ENCODE measurements at regions not wholly inside any gene's neighbourhood (a gene's known extent, or its start where the extent isn't known, plus 50 kb on each side); places are given as distances from the start of the nearest gene placed in this dataset.

DNA sequence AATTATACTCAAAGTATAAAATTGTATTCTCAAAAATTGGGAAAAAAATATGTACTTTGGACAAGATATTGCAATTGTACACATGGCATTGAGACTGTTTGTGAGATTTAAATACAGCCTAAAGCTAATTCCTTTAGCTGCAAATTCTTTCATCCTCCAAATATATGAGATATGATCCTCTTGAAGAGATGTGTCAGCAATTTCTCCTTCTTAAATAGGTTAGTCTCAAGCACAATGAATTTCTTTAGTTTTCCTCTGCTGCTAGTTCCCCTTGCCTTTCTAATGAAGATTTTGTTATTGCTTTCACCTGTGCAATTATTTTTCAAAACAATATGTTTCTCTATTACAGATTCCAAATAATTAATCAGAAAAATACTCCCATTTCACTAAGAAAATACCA, 153.4 kb upstream of the GULP1 start:
- Histone ChIP-seq H3K27ac (no peak overlapping the region), H3K9me3 (no peaks in the 10 kb centered on the region), H3K36me3 (no peaks in the 10 kb centered on the region), H3K27me3 (no peaks in the 10 kb centered on the region), H3K4me3 (no peak overlapping the region), H3K4me1 (no peaks in the 10 kb centered on the region)
- DNase-seq: no peak
- TF ChIP-seq EP300 (IDR thresholded peaks at IDR 0.05; ENCODE audit: low read depth) (no peak), POLR2A (IDR thresholded peaks at IDR 0.05) (no peak), POLR2AphosphoS5 (IDR thresholded peaks at IDR 0.05) (no peak), CTCF (IDR thresholded peaks at IDR 0.05) (no peak)
- in situ Hi-C loops (cut with MboI; ENCODE audit: low pct_ligation_motif_present in 1 of 4, low pct_unique_long_range_greater_than_20kb in 1 of 4, low sequenced_read_pairs in 3 of 4) (no loop called here), intact Hi-C loops (cut with DNase I; ENCODE audit: low total_unique reads) (no loop called here)

DNA sequence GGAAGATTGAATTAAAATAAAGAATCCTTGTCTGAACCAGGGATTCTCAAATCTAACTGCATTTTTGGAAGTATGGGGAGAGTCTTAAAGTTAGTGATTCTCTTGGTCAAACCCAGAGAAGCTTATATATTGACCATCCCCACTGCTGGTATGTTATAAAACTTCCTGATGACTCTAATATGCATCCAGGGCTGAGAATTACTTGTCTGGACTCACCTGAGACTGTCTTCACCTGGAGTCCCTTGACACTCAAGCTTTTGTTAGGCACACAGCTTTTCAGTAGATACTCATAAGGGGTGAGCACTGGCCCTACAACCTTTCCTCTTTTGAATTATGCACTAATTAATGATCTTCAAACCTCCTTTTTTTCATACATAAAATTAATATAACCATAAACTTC, 149.6 kb upstream of the GULP1 start:
- no peaks in the 10 kb centered on the region for H3K27me3 ChIP-seq
- in situ Hi-C loops (cut with MboI; ENCODE audit: low pct_ligation_motif_present in 1 of 4, low pct_unique_long_range_greater_than_20kb in 1 of 4, low sequenced_read_pairs in 3 of 4): no loop called here
- TF ChIP-seq POLR2AphosphoS5 (IDR thresholded peaks at IDR 0.05): no peak
- no peak for TF ChIP-seq EP300 (IDR thresholded peaks at IDR 0.05; ENCODE audit: low read depth)
- no peak for TF ChIP-seq CTCF (IDR thresholded peaks at IDR 0.05)
- TF ChIP-seq POLR2A (IDR thresholded peaks at IDR 0.05): no peak
- H3K4me3 ChIP-seq: no peak overlapping the region
- no peaks in the 10 kb centered on the region for H3K36me3 ChIP-seq
- no peak overlapping the region for H3K27ac ChIP-seq
- no peak for DNase-seq
- H3K9me3 ChIP-seq: no peaks in the 10 kb centered on the region
- intact Hi-C loops (cut with DNase I; ENCODE audit: low total_unique reads): no loop called here
- H3K4me1 ChIP-seq: no peaks in the 10 kb centered on the region

- 49 to 54% methylated on average over 3 of the region's 3 CpGs for WGBS, 2 donors (ENCODE audit: low coverage in 1 of 2)
- H3K27ac ChIP-seq: no peak overlapping the region
- no peak for DNase-seq
- no peaks in the 10 kb centered on the region for H3K36me3 ChIP-seq
- TF ChIP-seq POLR2A (IDR thresholded peaks at IDR 0.05): no peak
- TF ChIP-seq EP300 (IDR thresholded peaks at IDR 0.05; ENCODE audit: low read depth): no peak
- TF ChIP-seq CTCF (IDR thresholded peaks at IDR 0.05): no peak
- TF ChIP-seq POLR2AphosphoS5 (IDR thresholded peaks at IDR 0.05): no peak
- in situ Hi-C loops (cut with MboI; ENCODE audit: low pct_ligation_motif_present in 1 of 4, low pct_unique_long_range_greater_than_20kb in 1 of 4, low sequenced_read_pairs in 3 of 4) (no loop called here), intact Hi-C loops (cut with DNase I; ENCODE audit: low total_unique reads) (no loop called here)
- no peaks in the 10 kb centered on the region for H3K4me1 ChIP-seq
- H3K27me3 ChIP-seq: no peaks in the 10 kb centered on the region
- H3K4me3 ChIP-seq: no peak overlapping the region
- H3K9me3 ChIP-seq: no peaks in the 10 kb centered on the region
Observed at GRCh38 chr2:188142636-188143295, 148.9 kb upstream of the GULP1 start.

GRCh38 chr2:188145885-188146284, 145.8 kb upstream of the GULP1 start:
- Histone ChIP-seq H3K9me3 (no peaks in the 10 kb centered on the region), H3K4me1 (no peaks in the 10 kb centered on the region), H3K4me3 (no peak overlapping the region), H3K36me3 (no peaks in the 10 kb centered on the region), H3K27ac (no peak overlapping the region), H3K27me3 (no peaks in the 10 kb centered on the region)
- no peak for DNase-seq
- TF ChIP-seq POLR2A (IDR thresholded peaks at IDR 0.05): no peak
- no peak for TF ChIP-seq CTCF (IDR thresholded peaks at IDR 0.05)
- no peak for TF ChIP-seq EP300 (IDR thresholded peaks at IDR 0.05; ENCODE audit: low read depth)
- no peak for TF ChIP-seq POLR2AphosphoS5 (IDR thresholded peaks at IDR 0.05)
- intact Hi-C loops (cut with DNase I; ENCODE audit: low total_unique reads): no loop called here
- in situ Hi-C loops (cut with MboI; ENCODE audit: low pct_ligation_motif_present in 1 of 4, low pct_unique_long_range_greater_than_20kb in 1 of 4, low sequenced_read_pairs in 3 of 4): no loop called here
- 0 to 3% methylated on average over 1 of the region's 1 CpG for WGBS, 2 donors (ENCODE audit: low coverage in 1 of 2)
